ENCODE measurements at regions not wholly inside any gene's neighbourhood (a gene's known extent, or its start where the extent isn't known, plus 50 kb on each side); places are given as distances from the start of the nearest gene placed in this dataset.
"Not testable (repeated sequence)": the region's sequence is repeated elsewhere in the genome, so short reads cannot be mapped to it uniquely, and the experiment has no call there.

DNA sequence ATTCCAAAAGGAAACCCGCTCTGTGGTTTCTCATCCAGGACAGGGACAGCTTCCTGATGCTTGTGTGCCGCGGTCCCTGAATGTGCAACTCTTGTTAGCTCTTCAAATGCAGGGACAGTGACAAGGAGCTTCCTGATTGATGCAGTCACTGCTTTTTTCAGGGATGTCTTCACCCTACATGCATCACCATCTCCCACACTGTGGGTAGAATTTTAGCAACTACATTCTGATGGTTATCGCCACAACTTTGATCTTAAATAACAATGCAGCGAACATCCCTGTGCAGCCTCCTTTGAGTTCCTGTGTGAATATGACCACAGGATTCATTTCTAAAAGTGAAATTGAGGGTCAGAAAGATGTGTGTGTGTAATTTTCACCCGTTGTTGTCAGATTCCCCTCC is 115.0 kb downstream of the GGTLC2 start:
- DNase-seq: no peak

- no peak for DNase-seq
Observed at GRCh38 chr22:22759889-22760546, 115.6 kb downstream of the GGTLC2 start.

- no peak for DNase-seq
Observed at GRCh38 chr22:22761606-22761962, 117.2 kb downstream of the GGTLC2 start.

GRCh38 chr22:22761963-22762772 is 117.8 kb downstream of the GGTLC2 start:
- DNase-seq: no peak

- no peak for DNase-seq
Observed at GRCh38 chr22:22763512-22763911, 119.1 kb downstream of the GGTLC2 start.

GRCh38 chr22:22764085-22764484 is 119.7 kb downstream of the GGTLC2 start:
- DNase-seq: no peak

DNA sequence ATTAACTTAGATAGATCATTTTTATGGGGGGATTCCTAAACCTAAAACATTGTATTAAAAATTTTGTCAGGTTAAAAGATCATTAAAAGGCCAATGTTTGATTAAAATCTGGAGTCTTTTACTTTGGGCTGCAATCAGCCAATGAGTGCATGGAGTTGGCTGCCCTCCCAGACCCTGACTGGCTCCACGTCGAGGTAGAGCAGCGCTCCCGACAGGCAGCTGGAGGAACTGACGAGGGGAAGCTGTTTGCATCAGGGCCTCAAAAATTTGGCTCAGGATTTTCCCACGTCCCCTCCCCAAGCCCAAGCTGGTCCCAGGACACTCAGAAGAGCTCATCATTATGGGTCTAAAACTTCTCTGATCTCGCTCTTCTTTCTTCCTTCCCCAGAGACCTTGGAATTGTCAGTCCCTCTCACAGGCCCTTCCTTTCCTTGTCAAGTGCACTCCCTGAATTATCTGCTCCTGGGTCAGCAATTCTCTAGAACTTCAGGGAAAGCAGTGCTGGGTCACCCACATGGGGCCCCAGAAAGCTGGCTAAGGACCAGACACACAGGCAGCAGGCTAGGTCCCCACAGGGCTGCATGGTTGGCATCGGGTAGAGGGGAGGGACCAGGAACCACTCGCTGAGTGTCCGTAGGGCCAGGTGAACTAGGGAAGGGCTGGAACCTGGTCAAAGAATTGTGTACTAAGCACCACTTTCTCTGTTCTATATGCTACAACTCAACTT is 119.6 kb upstream of the IGLL5 start:
- DNase-seq: no peak

- DNase-seq: no peak
Observed at GRCh38 chr22:22768885-22769284, 118.7 kb upstream of the IGLL5 start.

DNA sequence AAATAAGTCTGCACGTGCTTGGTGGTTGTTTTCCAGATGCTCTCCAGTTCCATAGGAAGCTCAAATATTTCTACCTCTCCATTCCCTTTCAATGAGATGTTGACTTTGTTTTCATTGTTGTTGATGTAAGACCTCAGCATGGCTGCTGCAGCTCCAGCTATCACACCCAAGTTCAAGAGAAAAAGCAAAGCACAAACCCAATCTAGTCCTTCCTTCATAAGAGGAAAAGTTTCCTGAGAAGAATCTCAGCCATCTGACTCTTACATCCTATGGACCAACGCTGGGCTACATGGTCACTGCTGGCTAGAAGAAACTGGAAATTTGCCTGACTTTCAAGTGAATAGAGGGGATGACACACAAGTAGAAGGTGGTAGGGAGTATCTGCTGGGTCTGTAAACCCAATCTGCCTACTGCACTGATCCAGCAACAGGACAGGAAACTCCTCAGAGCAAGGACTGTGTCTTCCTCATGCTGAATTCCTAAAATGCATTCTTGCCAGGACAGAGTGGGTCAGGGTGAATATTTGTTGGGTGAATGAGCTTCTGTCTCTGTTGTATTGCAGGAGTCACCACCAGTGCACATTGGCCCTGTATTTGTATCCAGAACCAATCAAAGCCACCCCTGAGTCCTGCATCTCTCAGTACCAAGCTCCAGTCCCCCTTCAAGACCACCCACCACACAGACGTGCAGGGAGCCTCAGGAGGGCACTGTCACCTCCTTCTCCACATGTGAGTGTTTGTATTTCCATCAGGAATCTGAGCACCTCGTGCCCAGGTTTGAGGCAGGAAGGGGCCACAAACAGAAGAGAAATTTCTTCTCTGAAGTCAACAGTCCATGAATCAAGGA is 118.0 kb upstream of the IGLL5 start:
- DNase-seq: no peak

DNA sequence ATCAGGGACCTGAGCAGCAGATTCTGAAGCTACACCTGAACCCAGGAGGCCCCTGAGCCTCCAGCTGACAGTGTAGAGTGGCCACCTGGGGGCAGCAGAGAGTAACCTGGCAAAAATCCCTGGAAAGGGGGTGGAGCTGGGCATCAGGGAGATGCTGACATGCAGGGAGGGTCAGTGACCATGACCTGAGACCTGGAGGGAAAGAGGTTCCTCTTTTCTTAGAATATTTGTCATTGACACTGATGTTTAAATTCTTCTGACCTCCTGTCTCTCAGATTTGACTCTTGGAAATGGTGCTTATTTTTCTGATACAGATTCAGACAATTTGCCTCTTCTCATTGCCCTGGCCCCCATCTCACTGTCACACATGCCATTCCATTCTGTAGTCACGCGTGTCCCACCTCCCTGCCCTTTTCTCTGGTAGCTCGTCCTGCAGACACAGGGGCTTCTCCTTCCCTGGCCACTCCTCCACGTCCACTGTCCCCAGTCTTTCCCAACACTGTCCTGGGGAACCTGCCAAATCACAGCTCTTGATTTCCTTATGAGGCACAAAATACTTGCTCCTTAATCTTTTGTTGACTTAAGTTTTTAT is 117.2 kb upstream of the IGLL5 start:
- DNase-seq: peak; percentile 33

DNA sequence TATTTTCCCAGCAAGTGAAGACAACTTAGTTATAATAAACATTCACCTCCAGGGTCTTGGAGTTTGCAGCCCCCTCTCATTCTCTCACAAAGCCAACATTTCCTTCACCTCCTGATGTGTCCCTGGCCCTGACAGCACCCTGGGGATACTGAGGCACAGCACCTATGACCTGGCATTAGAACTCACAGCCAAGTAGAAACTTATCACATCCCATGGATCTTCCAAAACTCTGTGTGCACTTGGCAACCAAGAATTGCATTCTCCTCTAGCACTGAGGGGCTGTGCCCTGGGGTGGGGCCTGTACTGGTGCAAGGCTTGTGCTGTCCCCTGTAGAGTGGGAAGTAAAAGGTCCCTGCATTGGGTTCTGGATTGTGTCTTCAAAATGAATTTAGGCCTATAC is 116.7 kb upstream of the IGLL5 start:
- no peak for DNase-seq

GRCh38 chr22:22771696-22772377 is 115.8 kb upstream of the IGLL5 start:
- DNase-seq: no peak

- no peak for DNase-seq
Observed at GRCh38 chr22:22772396-22772795, 115.2 kb upstream of the IGLL5 start.

- no peak for DNase-seq
Observed at GRCh38 chr22:22772883-22773282, 114.7 kb upstream of the IGLL5 start.

DNA sequence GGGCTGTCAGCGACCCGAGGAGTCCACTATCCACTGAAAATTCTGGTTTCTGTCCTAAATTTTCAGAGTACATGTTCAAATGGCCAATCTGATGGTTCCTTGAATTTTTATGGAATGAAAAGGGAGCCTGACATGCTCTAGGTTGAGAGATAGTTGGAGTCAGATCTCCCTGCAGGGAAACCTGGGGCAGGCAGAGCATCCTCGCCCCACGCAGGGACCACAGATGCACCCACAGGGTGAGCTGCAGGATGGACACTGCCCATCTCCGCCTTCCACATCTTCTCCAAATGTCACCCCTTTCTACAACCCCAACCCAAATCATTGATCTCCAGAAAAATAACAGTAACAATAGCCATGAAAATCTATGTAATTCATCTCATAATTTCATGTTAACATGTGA is 114.2 kb upstream of the IGLL5 start:
- DNase-seq: no peak

GRCh38 chr22:22773979-22774604 is 113.5 kb upstream of the IGLL5 start:
- DNase-seq: no peak

DNA sequence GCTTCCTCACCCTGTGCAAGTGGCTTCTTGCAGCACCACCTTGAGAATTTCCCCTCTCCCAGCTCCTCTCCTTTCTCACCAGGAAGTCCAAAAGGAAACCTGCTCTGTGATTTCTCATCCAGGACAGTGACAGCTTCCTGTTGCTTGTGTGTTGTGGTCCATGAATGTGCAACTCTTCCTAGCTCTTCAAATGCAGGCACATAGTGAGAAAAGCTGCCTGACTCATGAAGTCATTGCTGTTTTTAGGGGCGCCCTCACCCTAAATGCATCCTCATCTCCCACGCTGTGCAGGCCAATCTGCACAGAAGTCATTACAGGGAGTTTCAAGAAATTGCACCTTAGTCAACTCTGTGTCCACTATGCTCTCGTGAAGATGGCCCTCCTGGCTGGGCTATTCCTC is 112.9 kb upstream of the IGLL5 start:
- not testable (repeated sequence) for DNase-seq

DNA sequence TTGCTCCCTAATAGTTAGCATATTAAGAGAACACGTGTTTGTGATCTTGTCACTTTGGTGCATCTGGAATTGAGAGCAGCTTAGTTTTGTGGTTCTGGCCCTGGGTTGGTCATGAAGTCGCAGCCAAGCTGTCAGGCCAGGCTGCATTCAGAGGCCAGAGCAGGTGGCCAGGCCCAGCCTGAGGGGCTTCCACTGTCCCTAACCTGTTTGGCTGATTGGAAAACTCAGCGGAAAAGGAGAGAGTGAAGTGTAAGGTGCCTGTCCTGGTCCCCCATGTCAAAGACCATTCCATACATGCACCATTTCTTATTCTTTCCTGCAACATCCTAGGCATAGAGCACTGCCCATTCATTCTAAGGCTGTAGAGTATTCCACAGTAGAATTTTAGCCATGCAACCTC is 111.5 kb upstream of the IGLL5 start:
- DNase-seq: no peak

DNA sequence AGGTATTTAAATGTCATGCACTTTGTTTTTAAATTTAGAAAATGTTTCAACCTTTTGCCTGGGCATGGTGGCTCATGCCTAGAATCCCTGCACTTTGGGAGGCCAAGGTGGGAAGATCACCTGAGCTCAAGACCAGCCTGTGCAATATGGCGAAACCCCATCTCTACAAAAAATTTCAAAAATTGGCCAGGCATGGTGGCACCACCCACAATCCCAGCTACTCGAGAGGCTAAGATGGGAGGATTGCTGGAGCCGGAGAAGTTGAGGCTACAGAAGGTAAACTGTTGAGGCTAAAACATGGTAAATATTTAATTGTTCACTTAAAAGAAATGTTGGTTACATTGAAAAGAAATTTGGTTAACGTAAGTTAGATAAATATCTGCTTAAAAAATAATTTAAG is 108.4 kb upstream of the IGLL5 start:
- no peak for DNase-seq

DNA sequence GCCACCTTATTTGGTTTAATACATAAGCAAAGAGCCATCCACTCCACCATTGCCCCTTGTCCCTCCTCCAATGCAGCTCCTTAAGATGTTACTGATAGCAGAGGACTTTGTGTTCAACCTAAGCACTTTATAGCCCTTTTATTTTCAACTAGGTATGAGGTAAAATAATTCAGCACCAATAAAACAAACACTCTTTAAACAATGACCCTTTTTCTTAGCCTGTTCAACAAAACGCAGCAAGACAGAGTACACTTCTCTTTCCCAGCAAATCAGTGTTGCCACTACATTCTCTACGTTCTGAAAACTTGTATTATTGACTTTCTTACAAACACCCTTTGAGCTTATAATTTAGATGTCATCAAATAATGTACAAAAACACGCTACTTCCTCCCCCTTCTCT is 104.0 kb upstream of the IGLL5 start:
- no peak for DNase-seq

DNA sequence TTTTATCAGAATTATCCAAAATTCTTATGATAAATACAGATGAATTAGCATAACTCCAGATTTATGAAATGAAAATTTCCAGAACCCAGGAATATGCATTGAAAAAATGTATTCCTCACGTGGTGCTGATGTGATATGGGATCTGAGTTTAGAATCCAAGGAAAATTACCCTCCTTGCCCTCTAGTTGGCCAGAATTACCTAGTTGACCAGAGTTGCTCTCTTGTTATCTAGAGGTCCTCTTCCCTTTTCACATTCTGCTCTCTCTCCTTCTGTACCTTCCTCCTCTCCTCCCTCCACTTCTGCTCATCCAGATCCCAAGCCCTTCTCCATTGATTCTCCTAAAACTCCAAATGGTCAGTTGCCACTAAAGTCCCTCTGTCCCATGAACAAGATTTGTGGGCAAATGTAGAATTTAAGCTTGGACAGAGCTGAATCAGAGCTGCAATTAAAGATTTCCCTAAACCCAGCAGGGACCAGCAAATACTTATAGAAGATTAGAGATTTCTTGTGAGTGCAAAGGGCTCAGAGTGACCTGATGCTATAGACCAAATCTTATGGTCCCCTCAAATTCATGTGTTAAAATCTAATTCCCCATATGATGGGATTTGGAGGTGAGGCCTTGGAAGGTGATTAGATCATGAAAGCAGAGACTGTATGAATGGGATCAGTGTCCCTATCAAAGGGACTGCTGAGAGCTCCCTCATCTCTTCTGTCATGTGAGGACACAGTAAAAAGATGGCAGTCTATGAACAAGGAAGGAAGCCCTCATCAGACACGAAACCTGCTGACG is 103.2 kb upstream of the IGLL5 start:
- no peak for DNase-seq

All from activated CD4-positive, alpha-beta T cell treated with anti-CD3 and anti-CD28 coated beads, Interleukin-2, amount 50 U/mL, for 16 hours (primary cell).